Mononuclear cell (primary cell): ENCODE measurements at regions not wholly inside any gene's neighbourhood (a gene's known extent, or its start where the extent isn't known, plus 50 kb on each side); places are given as distances from the start of the nearest gene placed in this dataset.
"Not testable (repeated sequence)": the region's sequence is repeated elsewhere in the genome, so short reads cannot be mapped to it uniquely, and the experiment has no call there.

ENCODE experiments used
- H3K27me3 ChIP-seq: 2 replicates; pipeline ENCODE4 v1.6.0; 2011; ENCODE audit warnings: low read length, control low read depth; ENCODE audit not compliant: insufficient read depth
- H3K4me1 ChIP-seq: 2 replicates; pipeline ENCODE4 v1.5.1; 2011; ENCODE audit warnings: mild to moderate bottlenecking, low read length, control low read depth; ENCODE audit not compliant: insufficient read depth
- H3K4me3 ChIP-seq: 2 replicates; pipeline ENCODE4 v1.5.1; 2011; ENCODE audit warnings: mild to moderate bottlenecking, low read length, moderate library complexity
- H3K9me3 ChIP-seq: 2 replicates; pipeline ENCODE4 v1.5.1; 2011; ENCODE audit warnings: low read depth, mild to moderate bottlenecking, control low read depth, low read length

- Histone ChIP-seq H3K4me1 (no peaks in the 10 kb centered on the region), H3K4me3 (no peak overlapping the region), H3K9me3 (no peaks in the 10 kb centered on the region), H3K27me3 (no peaks in the 10 kb centered on the region)
Observed at GRCh38 chr1:198848649-198849048, 209.8 kb downstream of the PTPRC start.

GRCh38 chr1:198849093-198849492, 210.3 kb downstream of the PTPRC start:
- Histone ChIP-seq H3K4me1 (no peaks in the 10 kb centered on the region), H3K4me3 (no peak overlapping the region), H3K9me3 (no peaks in the 10 kb centered on the region), H3K27me3 (no peaks in the 10 kb centered on the region)

GRCh38 chr1:198850196-198850595, 211.4 kb downstream of the PTPRC start:
- no peaks in the 10 kb centered on the region for H3K27me3 ChIP-seq
- no peak overlapping the region for H3K4me3 ChIP-seq
- H3K9me3 ChIP-seq: no peaks in the 10 kb centered on the region

GRCh38 chr1:198850966-198851365, 212.1 kb downstream of the PTPRC start:
- not testable (repeated sequence) for H3K9me3 ChIP-seq, H3K4me1 ChIP-seq, H3K27me3 ChIP-seq, H3K4me3 ChIP-seq

More at GRCh38 chr1:198850196-198850595, 211.4 kb downstream of the PTPRC start:
- H3K4me1 ChIP-seq: no peaks in the 10 kb centered on the region

GRCh38 chr1:198856601-198857000, 217.8 kb downstream of the PTPRC start:
- Histone ChIP-seq H3K4me3 (no peak overlapping the region), H3K9me3 (no peaks in the 10 kb centered on the region), H3K27me3 (no peaks in the 10 kb centered on the region), H3K4me1 (no peaks in the 10 kb centered on the region)

- no peaks in the 10 kb centered on the region for H3K9me3 ChIP-seq
- H3K27me3 ChIP-seq: no peaks in the 10 kb centered on the region
- H3K4me1 ChIP-seq: no peaks in the 10 kb centered on the region
- H3K4me3 ChIP-seq: no peak overlapping the region
Observed at GRCh38 chr1:198858033-198858432, 219.2 kb downstream of the PTPRC start.

- no peaks in the 10 kb centered on the region for H3K27me3 ChIP-seq
- no peaks in the 10 kb centered on the region for H3K4me1 ChIP-seq
- H3K4me3 ChIP-seq: no peak overlapping the region
- H3K9me3 ChIP-seq: no peaks in the 10 kb centered on the region
Observed at GRCh38 chr1:198860371-198860770, 221.5 kb downstream of the PTPRC start.

GRCh38 chr1:198861636-198862035, 222.8 kb downstream of the PTPRC start:
- H3K4me3 ChIP-seq: no peak overlapping the region
- no peaks in the 10 kb centered on the region for H3K4me1 ChIP-seq
- no peaks in the 10 kb centered on the region for H3K27me3 ChIP-seq

GRCh38 chr1:198864695-198865094, 225.9 kb downstream of the PTPRC start:
- Histone ChIP-seq H3K4me1 (no peaks in the 10 kb centered on the region), H3K4me3 (no peak overlapping the region), H3K27me3 (no peaks in the 10 kb centered on the region), H3K9me3 (no peaks in the 10 kb centered on the region)

More at GRCh38 chr1:198861636-198862035, 222.8 kb downstream of the PTPRC start:
- H3K9me3 ChIP-seq: no peaks in the 10 kb centered on the region

GRCh38 chr1:198865319-198865718, 226.5 kb downstream of the PTPRC start:
- H3K9me3 ChIP-seq: no peaks in the 10 kb centered on the region
- H3K27me3 ChIP-seq: no peaks in the 10 kb centered on the region
- H3K4me3 ChIP-seq: no peak overlapping the region
- no peaks in the 10 kb centered on the region for H3K4me1 ChIP-seq

- Histone ChIP-seq H3K9me3 (no peaks in the 10 kb centered on the region), H3K4me1 (no peaks in the 10 kb centered on the region), H3K27me3 (no peaks in the 10 kb centered on the region), H3K4me3 (no peak overlapping the region)
Observed at GRCh38 chr1:198867182-198867581, 228.3 kb downstream of the PTPRC start.

GRCh38 chr1:198873696-198874230, 234.9 kb downstream of the PTPRC start:
- no peaks in the 10 kb centered on the region for H3K9me3 ChIP-seq
- no peaks in the 10 kb centered on the region for H3K4me1 ChIP-seq
- H3K4me3 ChIP-seq: no peak overlapping the region
- no peaks in the 10 kb centered on the region for H3K27me3 ChIP-seq

- Histone ChIP-seq H3K4me3 (no peak overlapping the region), H3K9me3 (no peaks in the 10 kb centered on the region), H3K27me3 (no peaks in the 10 kb centered on the region), H3K4me1 (peaks cover 11% of the 10 kb centered on the region)
Observed at GRCh38 chr1:198876371-198876871, 237.6 kb downstream of the PTPRC start.

GRCh38 chr1:198878566-198878965, 239.7 kb downstream of the PTPRC start:
- Histone ChIP-seq H3K27me3 (no peaks in the 10 kb centered on the region), H3K4me3 (no peak overlapping the region), H3K4me1 (peaks cover 11% of the 10 kb centered on the region), H3K9me3 (no peaks in the 10 kb centered on the region)

GRCh38 chr1:198879711-198880306, 241.0 kb downstream of the PTPRC start:
- H3K27me3 ChIP-seq: no peaks in the 10 kb centered on the region
- no peak overlapping the region for H3K4me3 ChIP-seq
- H3K9me3 ChIP-seq: no peaks in the 10 kb centered on the region
- peaks cover 11% of the 10 kb centered on the region for H3K4me1 ChIP-seq

GRCh38 chr1:198880397-198880796, 241.6 kb downstream of the PTPRC start:
- Histone ChIP-seq H3K4me3 (no peak overlapping the region), H3K27me3 (no peaks in the 10 kb centered on the region), H3K9me3 (no peaks in the 10 kb centered on the region), H3K4me1 (peaks cover 11% of the 10 kb centered on the region)
